Islet of Langerhans (tissue), 1 donor: ENCODE measurements at regions not wholly inside any gene's neighbourhood (a gene's known extent, or its start where the extent isn't known, plus 50 kb on each side); places are given as distances from the start of the nearest gene placed in this dataset.

ENCODE experiments used
- FAIRE-seq: peaks from one replicate; lab custom pipeline; 2011; peaks lifted over from hg19 to GRCh38; lab: Jason Lieb, UNC

GRCh38 chr3:67288466-67289106 is 290.5 kb downstream of the KBTBD8 start:
- no peak for FAIRE-seq

- FAIRE-seq, result peak; percentile 27
Observed at GRCh38 chr3:67289626-67290025, 291.5 kb downstream of the KBTBD8 start.

- no peak for FAIRE-seq
Observed at GRCh38 chr3:67290438-67290837, 292.3 kb downstream of the KBTBD8 start.

GRCh38 chr3:67291287-67292252 is 293.5 kb downstream of the KBTBD8 start:
- FAIRE-seq, result peak; percentile 86

GRCh38 chr3:67292356-67293121 is 294.4 kb downstream of the KBTBD8 start:
- no peak for FAIRE-seq

GRCh38 chr3:67294341-67294740 is 296.2 kb downstream of the KBTBD8 start:
- FAIRE-seq, result no peak

- no peak for FAIRE-seq
Observed at GRCh38 chr3:67296039-67296892, 298.2 kb downstream of the KBTBD8 start.

- FAIRE-seq, result no peak
Observed at GRCh38 chr3:67297715-67298475, 299.8 kb downstream of the KBTBD8 start.

- FAIRE-seq, result no peak
Observed at GRCh38 chr3:67301556-67301955, 303.4 kb downstream of the KBTBD8 start.

GRCh38 chr3:67302489-67302888 is 304.4 kb downstream of the KBTBD8 start:
- no peak for FAIRE-seq

GRCh38 chr3:67305160-67305559 is 307.1 kb downstream of the KBTBD8 start:
- no peak for FAIRE-seq

- FAIRE-seq, result no peak
Observed at GRCh38 chr3:67305922-67306321, 307.8 kb downstream of the KBTBD8 start.

GRCh38 chr3:67311440-67311839 is 313.3 kb downstream of the KBTBD8 start:
- FAIRE-seq, result no peak

- no peak for FAIRE-seq
Observed at GRCh38 chr3:67312155-67312554, 314.0 kb downstream of the KBTBD8 start.

- FAIRE-seq, result no peak
Observed at GRCh38 chr3:67318162-67318561, 320.1 kb downstream of the KBTBD8 start.

GRCh38 chr3:67324554-67324953 is 326.4 kb downstream of the KBTBD8 start:
- no peak for FAIRE-seq
